SK-N-SH treated with all-trans-retinoic acid at 6 μM for 48 hours (cell line): ENCODE measurements at regions not wholly inside any gene's neighbourhood (a gene's known extent, or its start where the extent isn't known, plus 50 kb on each side); places are given as distances from the start of the nearest gene placed in this dataset.

Experiments
- ATAC-seq: fragments of 200-7000 bp; cut with Tn5 transposase; 3 replicates; pipeline ENCODE4 v1.9.1; 2020; ENCODE audit warnings: mild to moderate bottlenecking, moderate library complexity
- ARNTL ChIP-seq: fragments of 450-650 bp; formaldehyde crosslinking; IDR thresholded peaks from 2 replicates; pipeline ENCODE4 v1.5.0; 2020; ENCODE audit warnings: low read depth, mild to moderate bottlenecking, moderate library complexity, borderline replicate concordance
- BACH2 ChIP-seq: fragments of 250-450 bp; sonication (Bioruptor Pico); IDR thresholded peaks from 2 replicates; pipeline ENCODE4 v1.9.0; 2021; ENCODE audit warnings: mild to moderate bottlenecking, borderline replicate concordance
- ESRRG ChIP-seq: fragments of 250-450 bp; sonication (Bioruptor Pico); IDR thresholded peaks from 2 replicates; pipeline ENCODE4 v1.6.1; 2021; ENCODE audit warnings: mild to moderate bottlenecking
- GLIS3 ChIP-seq: fragments of 250-450 bp; sonication (Bioruptor Pico); IDR thresholded peaks from 2 replicates; pipeline ENCODE4 v1.5.0; 2020; ENCODE audit warnings: mild to moderate bottlenecking, moderate library complexity
- ISL1 ChIP-seq: fragments of 250-450 bp; sonication (Bioruptor Pico); IDR thresholded peaks from 2 replicates; pipeline ENCODE4 v2.1.2; 2022; ENCODE audit warnings: mild to moderate bottlenecking, moderate library complexity
- PPARA ChIP-seq: fragments of 250-450 bp; sonication (Bioruptor Pico); IDR thresholded peaks from 2 replicates; pipeline ENCODE4 v1.5.0; 2020; ENCODE audit warnings: mild to moderate bottlenecking, borderline replicate concordance
- RARB ChIP-seq: fragments of 250-450 bp; sonication (Bioruptor Pico); IDR thresholded peaks from 2 replicates; pipeline ENCODE4 v1.8.0; 2021; ENCODE audit warnings: mild to moderate bottlenecking, moderate library complexity
- SNAI2 ChIP-seq: fragments of 250-450 bp; sonication (Bioruptor Pico); IDR thresholded peaks from 2 replicates; pipeline ENCODE4 v1.5.0; 2020; ENCODE audit warnings: mild to moderate bottlenecking, moderate library complexity
- TCF4 ChIP-seq: fragments of 250-450 bp; sonication (Bioruptor Pico); IDR thresholded peaks from 2 replicates; pipeline ENCODE4 v1.8.0; 2021; ENCODE audit warnings: mild to moderate bottlenecking, moderate library complexity, borderline replicate concordance
- TOX ChIP-seq: fragments of 250-450 bp; sonication (Bioruptor Pico); IDR thresholded peaks from 2 replicates; pipeline ENCODE4 v1.8.0; 2021; ENCODE audit warnings: mild to moderate bottlenecking, moderate library complexity, borderline replicate concordance
- ZC3H10 ChIP-seq: fragments of 250-450 bp; sonication (Bioruptor Pico); IDR thresholded peaks from 2 replicates; pipeline ENCODE4 v1.5.1; 2021; ENCODE audit warnings: mild to moderate bottlenecking, moderate library complexity
- ZFP3 ChIP-seq: fragments of 250-450 bp; sonication (Bioruptor Pico); IDR thresholded peaks from 2 replicates; pipeline ENCODE4 v1.5.0; 2020; ENCODE audit warnings: mild to moderate bottlenecking, moderate library complexity
- ZFP30 ChIP-seq: fragments of 450-650 bp; formaldehyde crosslinking; IDR thresholded peaks from 2 replicates; pipeline ENCODE4 v1.5.0; 2022; ENCODE audit warnings: mild to moderate bottlenecking, moderate library complexity
- ZNF565 ChIP-seq: fragments of 450-650 bp; formaldehyde crosslinking; conservative IDR thresholded peaks from 2 replicates; pipeline ENCODE4 v1.5.0; 2020; ENCODE audit warnings: low read depth, mild to moderate bottlenecking, moderate library complexity
- ZNF70 ChIP-seq: fragments of 450-650 bp; formaldehyde crosslinking; IDR thresholded peaks from 2 replicates; pipeline ENCODE4 v1.5.0; 2020; ENCODE audit warnings: mild to moderate bottlenecking, moderate library complexity
- ZNF8 ChIP-seq: fragments of 450-650 bp; formaldehyde crosslinking; IDR thresholded peaks from 2 replicates; pipeline ENCODE4 v1.5.0; 2020; ENCODE audit warnings: mild to moderate bottlenecking, moderate library complexity
- TF ChIP-seq, protein P1 (sequence below): fragments of 250-450 bp; sonication (Bioruptor Pico); IDR thresholded peaks from 2 replicates; pipeline ENCODE4 v1.5.1; 2020; ENCODE audit warnings: low read depth, mild to moderate bottlenecking, moderate library complexity
- TF ChIP-seq, protein P2 (sequence below): fragments of 250-450 bp; sonication (Bioruptor Pico); IDR thresholded peaks from 2 replicates; pipeline ENCODE4 v1.5.0; 2020; ENCODE audit warnings: mild to moderate bottlenecking, moderate library complexity
- TF ChIP-seq, protein P3 (sequence below): fragments of 250-450 bp; sonication (Bioruptor Pico); IDR thresholded peaks from 2 replicates; pipeline ENCODE4 v1.8.0; 2020; ENCODE audit warnings: mild to moderate bottlenecking, moderate library complexity, borderline replicate concordance
- TF ChIP-seq, protein P4 (sequence below): fragments of 250-450 bp; sonication (Bioruptor Pico); IDR thresholded peaks from 2 replicates; pipeline ENCODE4 v1.8.0; 2021; ENCODE audit warnings: low read depth, mild to moderate bottlenecking, moderate library complexity, borderline replicate concordance
- TF ChIP-seq, protein P5 (sequence below): fragments of 250-450 bp; sonication (Bioruptor Pico); IDR thresholded peaks from 2 replicates; pipeline ENCODE4 v1.5.1; 2021; ENCODE audit warnings: mild to moderate bottlenecking, moderate library complexity

DNA sequence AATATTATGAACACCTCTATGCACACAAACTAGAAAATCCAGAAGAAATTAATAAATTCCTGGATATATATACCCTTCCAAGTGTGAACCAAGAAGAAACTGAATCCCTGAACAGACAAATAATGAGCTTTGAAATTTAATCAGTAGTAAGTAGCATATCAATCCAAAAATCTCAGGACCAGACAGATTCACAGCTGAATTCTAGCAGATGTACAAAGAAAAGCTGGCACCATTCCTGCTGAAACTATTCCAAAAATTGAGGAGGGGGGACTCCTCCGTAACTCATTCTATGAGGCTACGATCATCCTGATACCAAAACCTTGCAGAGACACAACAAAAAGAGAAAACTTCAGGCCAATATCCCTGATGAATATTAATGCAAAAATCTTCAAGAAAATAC is 67.0 kb upstream of the PDE7B start (continued):
- TF ChIP-seq, protein P1, sequence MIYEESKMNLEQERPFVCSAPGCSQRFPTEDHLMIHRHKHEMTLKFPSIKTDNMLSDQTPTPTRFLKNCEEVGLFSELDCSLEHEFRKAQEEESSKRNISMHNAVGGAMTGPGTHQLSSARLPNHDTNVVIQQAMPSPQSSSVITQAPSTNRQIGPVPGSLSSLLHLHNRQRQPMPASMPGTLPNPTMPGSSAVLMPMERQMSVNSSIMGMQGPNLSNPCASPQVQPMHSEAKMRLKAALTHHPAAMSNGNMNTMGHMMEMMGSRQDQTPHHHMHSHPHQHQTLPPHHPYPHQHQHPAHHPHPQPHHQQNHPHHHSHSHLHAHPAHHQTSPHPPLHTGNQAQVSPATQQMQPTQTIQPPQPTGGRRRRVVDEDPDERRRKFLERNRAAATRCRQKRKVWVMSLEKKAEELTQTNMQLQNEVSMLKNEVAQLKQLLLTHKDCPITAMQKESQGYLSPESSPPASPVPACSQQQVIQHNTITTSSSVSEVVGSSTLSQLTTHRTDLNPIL (CRISPR knock-in tag): no peak
- TF ChIP-seq RARB: no peak
- no peak for TF ChIP-seq GLIS3

DNA sequence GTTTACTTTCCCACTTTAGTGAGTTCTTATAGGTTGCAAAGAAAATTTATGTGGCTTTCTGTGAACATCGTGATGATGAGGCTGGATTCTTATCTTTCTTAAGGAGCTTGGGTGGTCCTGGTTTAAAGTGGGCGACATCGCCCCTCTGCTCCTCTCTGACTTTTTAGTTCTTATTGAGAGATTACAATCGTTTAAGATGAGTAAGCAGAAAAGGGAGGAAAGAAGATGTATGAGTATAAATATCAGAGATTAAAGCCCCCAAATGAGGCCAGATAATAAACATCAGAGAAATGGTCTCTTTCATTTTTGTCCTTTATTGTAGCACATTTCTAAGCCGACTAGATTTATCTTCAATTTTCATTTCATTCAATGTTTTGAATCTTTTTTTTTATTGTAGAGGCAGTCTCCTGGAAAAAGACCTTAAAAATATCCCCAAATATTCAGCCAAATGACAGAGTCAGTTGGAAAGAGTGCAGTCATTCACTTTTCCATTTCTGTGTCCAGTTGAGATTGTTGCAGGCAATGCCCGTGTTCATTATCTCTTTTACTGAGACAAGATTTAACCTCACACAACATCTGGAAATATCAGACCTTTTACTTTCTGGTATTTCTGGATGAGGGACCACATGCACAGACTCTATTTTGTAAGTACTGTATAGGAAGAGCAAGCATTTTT is 62.0 kb upstream of the PDE7B start:
- TF ChIP-seq ZC3H10 (no peak), ZNF565 (CRISPR knock-in tag) (no peak), PPARA (CRISPR knock-in tag) (no peak), ZFP30 (CRISPR knock-in tag) (no peak), ARNTL (CRISPR knock-in tag) (no peak), TOX (no peak), ISL1 (no peak), GLIS3 (no peak), BACH2 (no peak), TCF4 (no peak), SNAI2 (no peak), ZFP3 (no peak), ESRRG (no peak), ZNF8 (no peak)
- TF ChIP-seq, protein P2, sequence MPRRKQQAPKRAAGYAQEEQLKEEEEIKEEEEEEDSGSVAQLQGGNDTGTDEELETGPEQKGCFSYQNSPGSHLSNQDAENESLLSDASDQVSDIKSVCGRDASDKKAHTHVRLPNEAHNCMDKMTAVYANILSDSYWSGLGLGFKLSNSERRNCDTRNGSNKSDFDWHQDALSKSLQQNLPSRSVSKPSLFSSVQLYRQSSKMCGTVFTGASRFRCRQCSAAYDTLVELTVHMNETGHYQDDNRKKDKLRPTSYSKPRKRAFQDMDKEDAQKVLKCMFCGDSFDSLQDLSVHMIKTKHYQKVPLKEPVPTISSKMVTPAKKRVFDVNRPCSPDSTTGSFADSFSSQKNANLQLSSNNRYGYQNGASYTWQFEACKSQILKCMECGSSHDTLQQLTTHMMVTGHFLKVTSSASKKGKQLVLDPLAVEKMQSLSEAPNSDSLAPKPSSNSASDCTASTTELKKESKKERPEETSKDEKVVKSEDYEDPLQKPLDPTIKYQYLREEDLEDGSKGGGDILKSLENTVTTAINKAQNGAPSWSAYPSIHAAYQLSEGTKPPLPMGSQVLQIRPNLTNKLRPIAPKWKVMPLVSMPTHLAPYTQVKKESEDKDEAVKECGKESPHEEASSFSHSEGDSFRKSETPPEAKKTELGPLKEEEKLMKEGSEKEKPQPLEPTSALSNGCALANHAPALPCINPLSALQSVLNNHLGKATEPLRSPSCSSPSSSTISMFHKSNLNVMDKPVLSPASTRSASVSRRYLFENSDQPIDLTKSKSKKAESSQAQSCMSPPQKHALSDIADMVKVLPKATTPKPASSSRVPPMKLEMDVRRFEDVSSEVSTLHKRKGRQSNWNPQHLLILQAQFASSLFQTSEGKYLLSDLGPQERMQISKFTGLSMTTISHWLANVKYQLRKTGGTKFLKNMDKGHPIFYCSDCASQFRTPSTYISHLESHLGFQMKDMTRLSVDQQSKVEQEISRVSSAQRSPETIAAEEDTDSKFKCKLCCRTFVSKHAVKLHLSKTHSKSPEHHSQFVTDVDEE (CRISPR knock-in tag): no peak
- TF ChIP-seq, protein P3, sequence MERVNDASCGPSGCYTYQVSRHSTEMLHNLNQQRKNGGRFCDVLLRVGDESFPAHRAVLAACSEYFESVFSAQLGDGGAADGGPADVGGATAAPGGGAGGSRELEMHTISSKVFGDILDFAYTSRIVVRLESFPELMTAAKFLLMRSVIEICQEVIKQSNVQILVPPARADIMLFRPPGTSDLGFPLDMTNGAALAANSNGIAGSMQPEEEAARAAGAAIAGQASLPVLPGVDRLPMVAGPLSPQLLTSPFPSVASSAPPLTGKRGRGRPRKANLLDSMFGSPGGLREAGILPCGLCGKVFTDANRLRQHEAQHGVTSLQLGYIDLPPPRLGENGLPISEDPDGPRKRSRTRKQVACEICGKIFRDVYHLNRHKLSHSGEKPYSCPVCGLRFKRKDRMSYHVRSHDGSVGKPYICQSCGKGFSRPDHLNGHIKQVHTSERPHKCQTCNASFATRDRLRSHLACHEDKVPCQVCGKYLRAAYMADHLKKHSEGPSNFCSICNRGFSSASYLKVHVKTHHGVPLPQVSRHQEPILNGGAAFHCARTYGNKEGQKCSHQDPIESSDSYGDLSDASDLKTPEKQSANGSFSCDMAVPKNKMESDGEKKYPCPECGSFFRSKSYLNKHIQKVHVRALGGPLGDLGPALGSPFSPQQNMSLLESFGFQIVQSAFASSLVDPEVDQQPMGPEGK: no peak
- TF ChIP-seq, protein P1 (CRISPR knock-in tag): no peak
- TF ChIP-seq, protein P4, sequence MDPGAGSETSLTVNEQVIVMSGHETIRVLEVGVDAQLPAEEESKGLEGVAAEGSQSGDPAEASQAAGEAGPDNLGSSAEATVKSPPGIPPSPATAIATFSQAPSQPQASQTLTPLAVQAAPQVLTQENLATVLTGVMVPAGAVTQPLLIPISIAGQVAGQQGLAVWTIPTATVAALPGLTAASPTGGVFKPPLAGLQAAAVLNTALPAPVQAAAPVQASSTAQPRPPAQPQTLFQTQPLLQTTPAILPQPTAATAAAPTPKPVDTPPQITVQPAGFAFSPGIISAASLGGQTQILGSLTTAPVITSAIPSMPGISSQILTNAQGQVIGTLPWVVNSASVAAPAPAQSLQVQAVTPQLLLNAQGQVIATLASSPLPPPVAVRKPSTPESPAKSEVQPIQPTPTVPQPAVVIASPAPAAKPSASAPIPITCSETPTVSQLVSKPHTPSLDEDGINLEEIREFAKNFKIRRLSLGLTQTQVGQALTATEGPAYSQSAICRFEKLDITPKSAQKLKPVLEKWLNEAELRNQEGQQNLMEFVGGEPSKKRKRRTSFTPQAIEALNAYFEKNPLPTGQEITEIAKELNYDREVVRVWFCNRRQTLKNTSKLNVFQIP: no peak
- no peak for ATAC-seq

DNA sequence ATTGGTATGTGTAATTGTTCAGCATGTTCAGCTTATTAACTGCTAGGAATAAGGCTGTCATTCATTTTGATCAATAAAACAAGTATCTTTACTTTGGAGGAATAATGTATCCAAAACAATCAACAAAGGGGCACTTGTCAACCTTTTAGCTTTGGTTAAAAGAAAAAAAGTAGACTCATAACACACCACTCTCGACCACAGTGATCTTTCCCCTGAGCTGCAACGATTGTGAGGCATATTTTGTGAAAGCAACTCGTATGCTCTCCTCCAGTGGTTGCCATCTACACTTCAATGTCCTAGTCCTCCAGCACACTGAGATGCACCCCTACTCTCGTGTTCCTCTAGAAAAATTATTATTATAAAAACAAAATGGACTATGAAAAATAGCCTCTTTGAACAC is 60.1 kb upstream of the PDE7B start:
- no peak for ATAC-seq
- TF ChIP-seq ZC3H10 (no peak), ARNTL (CRISPR knock-in tag) (no peak), ZNF565 (CRISPR knock-in tag) (no peak), TOX (no peak), PPARA (CRISPR knock-in tag) (no peak), ZFP30 (CRISPR knock-in tag) (no peak), BACH2 (no peak), ZFP3 (no peak), ZNF8 (no peak), ISL1 (no peak), RARB (no peak), ESRRG (no peak), ZNF70 (CRISPR knock-in tag) (no peak)
- TF ChIP-seq, protein P3: no peak
- TF ChIP-seq, protein P1 (CRISPR knock-in tag): no peak
- TF ChIP-seq, protein P5, sequence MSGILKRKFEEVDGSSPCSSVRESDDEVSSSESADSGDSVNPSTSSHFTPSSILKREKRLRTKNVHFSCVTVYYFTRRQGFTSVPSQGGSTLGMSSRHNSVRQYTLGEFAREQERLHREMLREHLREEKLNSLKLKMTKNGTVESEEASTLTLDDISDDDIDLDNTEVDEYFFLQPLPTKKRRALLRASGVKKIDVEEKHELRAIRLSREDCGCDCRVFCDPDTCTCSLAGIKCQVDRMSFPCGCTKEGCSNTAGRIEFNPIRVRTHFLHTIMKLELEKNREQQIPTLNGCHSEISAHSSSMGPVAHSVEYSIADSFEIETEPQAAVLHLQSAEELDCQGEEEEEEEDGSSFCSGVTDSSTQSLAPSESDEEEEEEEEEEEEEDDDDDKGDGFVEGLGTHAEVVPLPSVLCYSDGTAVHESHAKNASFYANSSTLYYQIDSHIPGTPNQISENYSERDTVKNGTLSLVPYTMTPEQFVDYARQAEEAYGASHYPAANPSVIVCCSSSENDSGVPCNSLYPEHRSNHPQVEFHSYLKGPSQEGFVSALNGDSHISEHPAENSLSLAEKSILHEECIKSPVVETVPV: no peak
